CD14-positive monocyte (primary cell): ENCODE measurements at regions not wholly inside any gene's neighbourhood (a gene's known extent, or its start where the extent isn't known, plus 50 kb on each side); places are given as distances from the start of the nearest gene placed in this dataset.

Source experiments
- DNase-seq, 3 donors: peaks; one replicate each; pipeline ENCODE4 v3.0.0-alpha.2; 2011 to 2022
- H2AFZ ChIP-seq: 2 replicates; pipeline ENCODE4 v1.6.0; 2012; ENCODE audit warnings: mild to moderate bottlenecking, low read depth, low read length, inconsistent platforms; ENCODE audit not compliant: insufficient read depth, poor library complexity, severe bottlenecking
- H3K27ac ChIP-seq, 2 donors: 1 replicate in 1 of 2; 2 replicates in 1 of 2; pipeline ENCODE4 v1.5.1; 2012 to 2013; ENCODE audit warnings: low read length in 2 of 2, control low read depth in 1 of 2, inconsistent platforms in 1 of 2, low read depth in 1 of 2, mild to moderate bottlenecking in 1 of 2
- H3K27me3 ChIP-seq, 2 donors: one replicate each; pipeline versions ENCODE4 v1.6.0 to v1.6.1; 2011 to 2013; ENCODE audit warnings: low read length in 2 of 2; ENCODE audit not compliant: control insufficient read depth in 2 of 2, insufficient read depth in 2 of 2
- H3K36me3 ChIP-seq, 2 donors: replicated peaks in 1 of 2; 1 replicate in 1 of 2; 2 replicates in 1 of 2; pipeline versions ENCODE4 v1.5.1 to v1.6.1; 2012 to 2013; ENCODE audit warnings: low read length in 2 of 2, control low read depth in 1 of 2, inconsistent platforms in 1 of 2, mild to moderate bottlenecking in 1 of 2; ENCODE audit not compliant: insufficient read depth in 2 of 2, control insufficient read depth in 1 of 2
- H3K4me1 ChIP-seq, 2 donors: 1 replicate in 1 of 2; 2 replicates in 1 of 2; pipeline versions ENCODE4 v1.5.1 to v1.6.1; 2012 to 2013; ENCODE audit warnings: low read length in 2 of 2, control low read depth in 1 of 2, inconsistent platforms in 1 of 2, mild to moderate bottlenecking in 1 of 2, moderate library complexity in 1 of 2; ENCODE audit not compliant: insufficient read depth in 2 of 2, control insufficient read depth in 1 of 2
- H3K4me2 ChIP-seq: replicated peaks from 2 replicates; pipeline ENCODE3; 2012; ENCODE audit warnings: low read length, moderate library complexity, mild to moderate bottlenecking; ENCODE audit not compliant: poor library complexity, severe bottlenecking; ENCODE audit errors: extremely low read depth
- H3K4me3 ChIP-seq, 3 experiments: fragments of 200-600 bp in 1 of 3; sonication (generic) in 1 of 3; replicated peaks in 1 of 3; 1 replicate in 2 of 3; 2 replicates in 1 of 3; pipeline ENCODE4 v1.5.1; 2011 to 2013; ENCODE audit warnings: low read length in 3 of 3, mild to moderate bottlenecking in 3 of 3, control low read depth in 2 of 3, low read depth in 2 of 3, inconsistent platforms in 1 of 3, moderate library complexity in 1 of 3
- H3K79me2 ChIP-seq: 2 replicates; pipeline ENCODE4 v1.6.0; 2012; ENCODE audit warnings: mild to moderate bottlenecking, control low read depth, inconsistent platforms, low read length, moderate library complexity; ENCODE audit not compliant: insufficient read depth
- H3K9ac ChIP-seq: 2 replicates; pipeline ENCODE4 v1.6.0; 2017; ENCODE audit warnings: low read length, mild to moderate bottlenecking; ENCODE audit not compliant: insufficient read depth, poor library complexity, severe bottlenecking
- H3K9me3 ChIP-seq, 2 donors: replicated peaks in 1 of 2; 1 replicate in 1 of 2; 2 replicates in 1 of 2; pipeline versions ENCODE4 v1.5.1 to v1.6.1; 2012 to 2013; ENCODE audit warnings: low read length in 2 of 2, control low read depth in 1 of 2; ENCODE audit not compliant: control insufficient read depth in 1 of 2, insufficient read depth in 1 of 2
- H4K20me1 ChIP-seq: 2 replicates; pipeline ENCODE4 v1.6.0; 2012; ENCODE audit warnings: mild to moderate bottlenecking, low read length, control low read depth, moderate library complexity; ENCODE audit not compliant: insufficient read depth
- H3K27ac Mint-ChIP-seq, 7 donors: one replicate each; pipeline ENCODE4 v1.8.0; 2020; ENCODE audit warnings: mild to moderate bottlenecking in 7 of 7, mixed read lengths in 7 of 7, moderate library complexity in 6 of 7, inconsistent platforms in 2 of 7
- H3K27me3 Mint-ChIP-seq, 3 donors: one replicate each; pipeline ENCODE4 v1.8.0; 2021 to 2022; ENCODE audit warnings: low read depth in 3 of 3, mild to moderate bottlenecking in 3 of 3, mixed read lengths in 3 of 3, moderate library complexity in 3 of 3, inconsistent platforms in 1 of 3
- H3K36me3 Mint-ChIP-seq, 2 donors: one replicate each; pipeline ENCODE4 v1.8.0; 2020; ENCODE audit warnings: mixed read lengths in 2 of 2, inconsistent platforms in 1 of 2, mild to moderate bottlenecking in 1 of 2
- H3K4me1 Mint-ChIP-seq: one replicate; pipeline ENCODE4 v1.8.0; 2020; ENCODE audit warnings: mild to moderate bottlenecking, mixed read lengths
- H3K4me3 Mint-ChIP-seq, 2 donors: one replicate each; pipeline ENCODE4 v1.8.0; 2020; ENCODE audit warnings: mild to moderate bottlenecking in 2 of 2, mixed read lengths in 2 of 2, moderate library complexity in 1 of 2
- H3K9me3 Mint-ChIP-seq, 7 donors: one replicate each; pipeline ENCODE4 v1.8.0; 2020 to 2022; ENCODE audit warnings: mixed read lengths in 7 of 7, mild to moderate bottlenecking in 6 of 7, moderate library complexity in 6 of 7, inconsistent platforms in 2 of 7
- CTCF ChIP-seq: fragments of 200-600 bp; IDR thresholded peaks from one replicate; pipeline ENCODE4 v1.8.0; 2022; ENCODE audit warnings: antibody characterized with exemption, mild to moderate bottlenecking
- WGBS: methylation state at CpG from one replicate; pipeline ENCODE4 v1.1.5; 2013; ENCODE audit warnings: missing lambda C conversion rate; ENCODE audit not compliant: insufficient coverage; 5-methylcytosine and 5-hydroxymethylcytosine counted together
- intact Hi-C, 2 donors: fragments of 100-400 bp; cut with micrococcal nuclease; formaldehyde crosslinking; loops; one replicate each; pipeline versions ENCODE4 v1.15.0 to v1.15.1; 2023

- intact Hi-C loops: no loop called here
- Histone ChIP-seq H4K20me1 (no peaks in the 10 kb centered on the region), H3K36me3 (no peaks in the 10 kb centered on the region), H3K27ac (no peak overlapping the region), H3K9ac (no peak overlapping the region), H3K9me3 (peaks cover 0 to 8% of the 10 kb centered on the region in 2 donors), H2AFZ (no peak overlapping the region), H3K4me2 (no peak overlapping the region), H3K4me1 (no peaks in the 10 kb centered on the region), H3K27me3 (no peaks in the 10 kb centered on the region), H3K4me3 (no peak overlapping the region), H3K79me2 (no peaks in the 10 kb centered on the region)
- H3K27ac Mint-ChIP-seq: no peak overlapping the region
- H3K9me3 Mint-ChIP-seq: peaks cover 6 to 23% (median 13%) of the 10 kb centered on the region in 7 donors
- WGBS: no CpG with 5 or more reads among the region's 3 CpGs
- no peaks in the 10 kb centered on the region for H3K36me3 Mint-ChIP-seq
- no peaks in the 10 kb centered on the region for H3K4me1 Mint-ChIP-seq
- no peak for DNase-seq
- TF ChIP-seq CTCF: no peak
- peaks cover 0 to 2% (median 2%) of the 10 kb centered on the region in 3 donors for H3K27me3 Mint-ChIP-seq
- no peak overlapping the region for H3K4me3 Mint-ChIP-seq
Observed at GRCh38 chr2:145339646-145340045, 819.7 kb upstream of the ZEB2 start.

- H3K9me3 ChIP-seq: no peaks in the 10 kb centered on the region
- no peaks in the 10 kb centered on the region for H3K36me3 ChIP-seq
- no peaks in the 10 kb centered on the region for H4K20me1 ChIP-seq
- H3K4me1 ChIP-seq: no peaks in the 10 kb centered on the region
- TF ChIP-seq CTCF: no peak
- no peak for DNase-seq
- no peak overlapping the region for H3K27ac ChIP-seq
- no peaks in the 10 kb centered on the region for H3K79me2 ChIP-seq
- no peak overlapping the region for H3K9ac ChIP-seq
- intact Hi-C loops: no loop called here
- no peak overlapping the region for H3K4me3 ChIP-seq
- 100% methylated on average over 2 of the region's 7 CpGs for WGBS
- no peaks in the 10 kb centered on the region for H3K4me1 Mint-ChIP-seq
- H2AFZ ChIP-seq: no peak overlapping the region
- no peaks in the 10 kb centered on the region for H3K36me3 Mint-ChIP-seq
- no peak overlapping the region for H3K4me2 ChIP-seq
- peaks cover 0 to 2% of the 10 kb centered on the region in 2 donors for H3K27me3 ChIP-seq
- no peak overlapping the region for H3K4me3 Mint-ChIP-seq
- peaks cover 2 to 3% (median 3%) of the 10 kb centered on the region in 3 donors for H3K27me3 Mint-ChIP-seq
- peaks cover 0 to 2% (median 0%) of the 10 kb centered on the region in 7 donors for H3K9me3 Mint-ChIP-seq
- no peak overlapping the region for H3K27ac Mint-ChIP-seq
Observed at GRCh38 chr2:145332210-145332898, 812.4 kb upstream of the ZEB2 start.
